Breast epithelium (tissue), 3 donors: ENCODE measurements at regions not wholly inside any gene's neighbourhood (a gene's known extent, or its start where the extent isn't known, plus 50 kb on each side); places are given as distances from the start of the nearest gene placed in this dataset.
"Not testable (repeated sequence)": the region's sequence is repeated elsewhere in the genome, so short reads cannot be mapped to it uniquely, and the experiment has no call there.

Source experiments
- CTCF ChIP-seq, 3 donors: fragments of 450-650 bp; IDR thresholded peaks; one replicate each; pipeline ENCODE4 v1.5.1; 2016 to 2017; ENCODE audit warnings: antibody characterized with exemption in 3 of 3, mild to moderate bottlenecking in 3 of 3, moderate library complexity in 3 of 3
- POLR2A ChIP-seq: fragments of 450-650 bp; IDR thresholded peaks from one replicate; pipeline ENCODE4 v1.6.1; 2016; ENCODE audit warnings: antibody characterized with exemption, mild to moderate bottlenecking, moderate library complexity
- POLR2AphosphoS5 ChIP-seq, 3 donors: sonication (generic); formaldehyde crosslinking; IDR thresholded peaks; one replicate each; pipeline ENCODE4 v1.6.1; 2017; ENCODE audit warnings: antibody characterized with exemption in 3 of 3

DNA sequence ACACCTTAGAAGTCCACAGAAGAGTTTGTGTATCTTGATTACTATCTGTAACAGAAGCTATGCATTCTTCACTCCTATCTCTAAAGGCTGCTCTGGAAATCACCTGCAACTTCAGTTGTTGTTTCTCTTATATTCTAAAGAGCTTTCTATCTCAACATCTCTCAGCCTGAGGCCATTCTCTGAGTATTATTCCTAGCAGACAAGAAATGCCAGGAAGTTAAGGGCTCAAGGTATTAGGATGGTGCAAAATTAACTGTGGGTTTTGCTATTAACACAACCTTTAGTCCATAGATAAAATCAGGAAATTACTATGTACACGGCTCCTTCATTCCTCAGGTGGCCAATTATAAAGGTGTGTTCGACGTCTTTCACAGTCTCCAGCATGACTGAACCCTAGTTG lies 257.2 kb upstream of the ZNF337 start:
- not testable (repeated sequence) for TF ChIP-seq CTCF (IDR thresholded peaks at IDR 0.05); POLR2AphosphoS5 (IDR thresholded peaks at IDR 0.05); POLR2A
